Right renal pelvis (tissue), 4 donors: ENCODE measurements at regions not wholly inside any gene's neighbourhood (a gene's known extent, or its start where the extent isn't known, plus 50 kb on each side); places are given as distances from the start of the nearest gene placed in this dataset.

Experiments used
- DNase-seq, 4 donors: peaks; one replicate each; pipeline ENCODE4 v3.0.0-alpha.2; 2013; ENCODE audit warnings: low read depth in 4 of 4, low spot score in 3 of 4, missing footprints in 1 of 4

DNA sequence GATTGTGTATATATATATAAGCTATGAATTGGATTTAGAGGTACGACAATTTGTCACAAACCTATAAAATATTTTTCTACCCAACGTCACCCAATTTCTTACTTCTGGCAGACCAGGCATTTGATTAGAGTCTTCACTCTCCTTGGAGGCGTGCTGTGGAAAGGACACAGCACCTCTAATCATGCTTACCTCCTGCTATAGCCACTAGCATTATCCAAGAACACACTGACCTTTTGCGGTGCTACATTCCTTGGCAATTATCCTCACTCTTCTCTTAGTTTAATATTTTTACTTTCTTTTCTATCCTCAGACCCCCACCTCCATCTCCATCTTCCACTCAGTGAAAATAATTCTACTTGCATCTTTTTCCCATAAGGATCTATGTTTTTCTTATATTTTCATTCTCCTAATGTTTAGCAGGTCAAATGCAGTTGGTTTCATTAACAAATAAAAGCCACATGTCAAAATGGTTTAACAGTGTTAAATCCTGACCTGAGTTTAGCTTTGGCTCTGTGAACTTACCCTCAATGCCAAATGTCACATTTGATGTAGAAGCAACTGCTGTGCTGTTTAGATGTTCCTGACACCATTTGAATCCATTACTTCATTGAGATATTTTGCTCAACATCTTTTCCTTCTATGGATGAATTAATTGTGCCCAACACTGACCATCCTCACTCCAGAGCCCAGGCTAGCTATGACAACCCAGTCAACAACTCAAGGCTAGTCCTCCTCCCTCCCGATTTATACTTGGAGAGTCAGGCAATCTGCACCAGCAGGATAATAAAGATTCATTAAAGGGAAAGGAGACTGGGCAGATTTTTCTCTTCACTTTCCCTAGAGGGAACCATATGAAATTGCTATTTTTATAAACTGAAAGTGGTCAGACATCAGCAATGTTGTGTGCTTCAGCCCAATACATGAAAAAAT, 240.5 kb downstream of the MREG start:
- DNase-seq = no peak

DNA sequence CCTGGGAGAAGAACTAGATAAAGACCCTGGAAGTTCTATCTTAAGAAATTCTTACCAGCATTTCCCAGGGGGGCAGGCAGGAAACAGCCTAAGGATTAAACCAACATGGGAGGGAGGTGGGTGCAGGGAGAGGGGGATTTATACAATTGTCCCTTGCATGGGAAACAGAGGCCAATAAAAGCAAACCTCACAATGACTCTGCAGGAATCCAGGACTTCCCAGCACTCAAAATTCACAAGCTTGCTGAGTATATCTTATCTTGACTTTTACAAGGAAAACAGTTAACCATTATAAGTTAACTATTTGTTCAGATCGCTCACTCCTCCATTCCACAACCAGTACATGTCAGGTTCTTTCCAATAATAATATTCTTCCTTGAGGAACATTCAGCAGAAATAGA, 241.3 kb downstream of the MREG start:
- DNase-seq = no peak

DNA sequence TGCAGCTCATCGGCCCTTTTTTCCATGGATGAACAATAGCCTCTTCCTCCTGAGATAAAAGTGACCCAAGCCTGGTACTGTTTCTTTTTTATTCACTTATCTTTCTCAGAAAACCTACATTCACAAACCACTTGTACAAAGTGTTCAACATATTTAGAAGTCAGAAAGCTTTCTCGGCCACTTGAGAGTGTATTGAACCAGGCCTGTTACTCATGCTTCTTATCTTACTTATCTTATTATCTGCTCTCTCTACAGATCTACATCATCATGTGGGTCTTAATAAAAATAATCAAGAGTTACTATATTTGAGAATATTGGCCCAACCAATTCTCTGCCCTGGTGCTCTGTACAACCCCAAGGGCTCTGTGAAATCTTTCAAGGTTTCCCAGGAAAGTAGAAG, 242.1 kb downstream of the MREG start:
- DNase-seq = no peak

DNA sequence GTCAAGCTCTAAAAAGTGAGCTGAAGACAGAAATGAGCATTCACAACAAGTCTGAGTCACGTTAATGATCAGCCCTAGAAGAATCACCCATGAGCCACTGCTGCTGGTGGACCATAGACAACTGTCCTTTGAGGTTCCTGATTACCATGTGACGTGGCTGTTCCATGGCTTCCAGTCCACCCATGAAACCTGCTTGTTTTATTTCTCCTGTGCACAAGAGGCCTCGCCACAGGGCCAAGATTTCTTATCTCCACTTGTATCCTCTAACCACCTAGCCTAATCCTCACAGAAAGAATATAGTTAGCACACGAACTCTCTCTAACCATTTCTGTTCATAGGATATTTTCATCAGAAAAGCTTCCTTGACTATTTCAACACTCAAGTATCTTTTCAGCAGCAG, 242.7 kb downstream of the MREG start:
- no peak for DNase-seq

DNA sequence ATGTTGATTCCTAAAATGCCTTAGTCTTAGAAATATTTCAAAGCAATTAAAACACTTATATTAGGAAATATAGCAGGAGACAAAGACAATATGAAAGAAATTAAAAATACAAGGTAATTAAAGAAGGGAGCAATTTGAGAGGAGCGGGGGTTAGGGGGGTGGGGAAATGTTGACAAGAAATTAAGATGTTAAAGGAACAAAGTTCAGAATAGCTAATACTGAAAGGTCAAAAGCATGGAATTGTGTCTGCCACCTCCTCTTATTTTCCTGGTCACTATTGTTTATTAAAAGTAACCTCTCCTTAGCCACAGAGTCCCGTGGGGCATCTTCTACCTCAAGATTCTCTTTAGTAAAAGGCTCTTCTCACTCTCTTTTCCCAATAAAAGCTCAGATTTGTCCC, 244.1 kb downstream of the MREG start:
- DNase-seq = no peak

DNA sequence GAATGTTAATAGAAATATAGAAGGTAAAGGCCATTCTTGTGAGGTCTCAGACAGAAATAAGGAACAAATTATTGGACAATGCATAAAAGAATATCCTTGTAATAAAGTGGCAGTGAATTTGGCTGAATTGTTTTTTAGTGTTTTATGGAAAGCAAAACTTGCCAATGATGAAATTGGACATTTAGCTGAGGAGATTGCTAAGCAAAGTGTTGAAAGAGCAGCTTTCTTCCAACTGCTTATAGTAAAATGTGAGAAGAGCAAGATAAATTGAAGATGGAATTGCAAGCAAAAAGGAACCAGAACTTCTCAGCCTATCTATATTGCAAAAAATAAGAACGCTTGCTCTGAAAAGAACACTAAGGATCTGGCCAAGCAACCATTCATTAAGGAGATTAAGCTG, 245.7 kb downstream of the MREG start:
- no peak for DNase-seq

DNA sequence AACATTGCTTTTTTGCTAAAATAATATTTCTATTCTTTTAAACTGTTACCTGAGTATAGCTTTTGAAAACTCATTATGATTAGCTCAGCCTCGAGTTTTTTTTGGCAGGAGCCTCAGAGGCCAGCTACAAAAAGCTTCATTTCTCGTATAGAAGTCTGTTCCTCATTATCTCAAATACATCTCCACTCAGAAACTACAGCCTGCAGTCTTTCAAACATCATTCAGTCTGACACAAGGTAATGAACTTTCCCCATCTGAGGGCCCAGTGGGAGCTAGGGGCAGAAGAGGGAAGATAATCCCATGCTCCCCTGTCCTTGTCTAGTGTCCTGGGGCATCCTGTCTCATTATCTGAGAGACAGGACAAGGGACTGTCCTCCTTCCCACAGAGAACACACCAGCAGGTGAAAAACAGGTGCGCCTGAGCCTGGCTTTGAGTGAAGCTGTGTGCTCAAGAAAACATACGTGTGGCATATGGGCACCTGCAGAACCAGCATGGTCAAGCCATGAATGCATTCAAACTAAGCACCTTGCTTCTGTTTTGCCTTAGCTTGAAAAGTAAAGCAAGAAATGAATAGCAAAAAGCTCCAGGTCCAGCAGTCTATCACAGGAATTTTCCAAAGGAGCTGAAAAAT, 247.5 kb downstream of the MREG start:
- no peak for DNase-seq

DNA sequence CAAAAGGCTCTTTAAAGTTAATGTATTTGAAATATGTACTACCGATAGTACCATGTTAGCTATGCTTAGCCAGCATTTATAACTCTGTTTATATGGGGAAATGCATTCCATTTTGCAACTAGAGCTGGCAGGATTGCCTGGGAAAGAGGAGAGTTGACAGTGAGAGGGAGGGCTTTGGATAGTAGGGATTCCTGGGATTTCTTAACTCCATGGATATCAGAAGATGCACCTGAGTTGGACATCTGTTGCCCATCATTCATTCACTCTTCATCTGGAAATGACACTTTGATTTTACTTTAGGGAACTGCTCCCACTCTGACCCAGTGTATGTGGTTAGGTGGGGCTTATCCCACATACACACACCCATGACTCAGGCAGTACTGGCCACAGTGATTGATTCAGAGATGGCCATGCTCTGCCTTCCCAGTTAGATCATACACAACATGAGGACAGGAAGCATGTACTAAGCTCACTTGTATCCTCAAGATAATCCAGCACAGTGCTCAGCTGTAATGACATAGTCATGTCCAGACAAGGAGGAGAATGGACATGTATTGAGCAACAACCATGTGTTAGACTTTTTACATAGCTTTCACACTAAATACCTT, 248.8 kb downstream of the MREG start:
- DNase-seq = no peak

DNA sequence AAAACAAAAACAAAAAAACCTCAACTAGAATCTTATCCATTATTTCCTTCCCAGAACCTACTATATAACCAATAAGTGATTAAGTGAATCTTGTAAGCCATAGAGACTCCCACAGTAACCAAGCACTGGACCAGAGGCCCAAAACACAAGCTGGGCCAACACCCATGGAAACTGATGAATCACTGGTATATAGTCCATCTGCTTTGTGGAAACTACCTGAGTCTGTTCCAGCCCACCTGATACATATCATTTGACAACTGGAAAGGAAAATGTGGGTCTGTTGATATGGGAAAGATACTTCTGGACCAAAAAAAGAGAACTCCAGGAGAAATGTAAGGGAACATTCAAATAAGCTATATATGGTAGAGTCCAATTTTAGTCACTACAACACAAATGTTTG, 252.8 kb downstream of the MREG start:
- DNase-seq = no peak

DNA sequence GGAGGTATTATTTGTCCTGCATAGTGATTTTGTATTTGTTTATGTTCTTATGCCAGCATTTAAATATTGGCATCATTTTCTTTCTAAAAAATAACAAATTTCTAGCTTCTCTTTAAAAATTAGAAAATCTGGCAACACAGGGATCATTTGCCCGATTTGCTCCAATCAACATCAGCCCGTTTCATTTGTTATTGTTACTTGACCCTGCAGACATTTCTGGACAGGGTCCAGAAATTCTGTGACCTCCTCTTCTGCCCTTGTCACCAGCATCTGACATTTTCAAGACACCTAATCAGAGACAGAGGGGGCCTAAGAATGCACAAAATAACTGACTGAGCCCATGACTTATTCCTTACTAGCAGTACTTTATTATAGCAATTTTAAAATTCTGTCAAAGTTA, 253.3 kb downstream of the MREG start:
- DNase-seq = no peak

DNA sequence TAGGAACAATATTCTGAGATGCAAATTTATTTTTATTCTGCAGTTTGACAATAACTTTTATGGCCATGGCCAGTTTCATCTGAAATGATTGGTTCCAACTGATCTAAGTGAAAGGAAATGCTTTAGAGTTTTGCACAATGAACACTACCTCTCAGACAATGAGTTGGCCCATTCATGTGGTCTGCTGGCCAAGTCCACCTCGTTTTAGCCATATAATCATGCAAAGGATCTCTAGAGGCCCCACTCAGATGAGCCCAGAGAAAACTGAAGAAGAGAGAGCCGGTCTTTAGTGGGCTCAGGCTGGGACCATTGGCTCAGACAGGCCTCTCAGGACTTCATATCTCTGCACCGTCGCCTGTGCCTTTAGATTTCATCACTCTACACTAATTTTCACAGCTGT, 254.7 kb downstream of the MREG start:
- no peak for DNase-seq

DNA sequence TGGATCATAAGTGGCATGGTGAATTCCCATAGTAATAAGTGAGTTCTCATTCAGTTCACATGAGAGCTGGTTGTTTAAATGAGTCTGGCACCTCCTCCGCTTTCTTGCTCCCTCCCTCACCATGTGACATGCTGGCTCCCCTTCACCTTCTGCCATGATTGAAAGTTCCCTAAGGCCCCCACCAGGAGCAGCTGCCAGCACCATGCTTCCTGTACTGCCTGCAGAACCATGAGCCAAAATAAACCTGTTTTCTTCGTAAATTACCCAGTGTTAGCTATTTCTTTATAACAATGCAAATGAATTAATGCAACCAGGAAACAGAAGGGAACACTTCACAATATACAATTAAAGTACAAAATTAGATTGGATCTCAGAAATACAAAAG, 257.0 kb downstream of the MREG start:
- DNase-seq = no peak

DNA sequence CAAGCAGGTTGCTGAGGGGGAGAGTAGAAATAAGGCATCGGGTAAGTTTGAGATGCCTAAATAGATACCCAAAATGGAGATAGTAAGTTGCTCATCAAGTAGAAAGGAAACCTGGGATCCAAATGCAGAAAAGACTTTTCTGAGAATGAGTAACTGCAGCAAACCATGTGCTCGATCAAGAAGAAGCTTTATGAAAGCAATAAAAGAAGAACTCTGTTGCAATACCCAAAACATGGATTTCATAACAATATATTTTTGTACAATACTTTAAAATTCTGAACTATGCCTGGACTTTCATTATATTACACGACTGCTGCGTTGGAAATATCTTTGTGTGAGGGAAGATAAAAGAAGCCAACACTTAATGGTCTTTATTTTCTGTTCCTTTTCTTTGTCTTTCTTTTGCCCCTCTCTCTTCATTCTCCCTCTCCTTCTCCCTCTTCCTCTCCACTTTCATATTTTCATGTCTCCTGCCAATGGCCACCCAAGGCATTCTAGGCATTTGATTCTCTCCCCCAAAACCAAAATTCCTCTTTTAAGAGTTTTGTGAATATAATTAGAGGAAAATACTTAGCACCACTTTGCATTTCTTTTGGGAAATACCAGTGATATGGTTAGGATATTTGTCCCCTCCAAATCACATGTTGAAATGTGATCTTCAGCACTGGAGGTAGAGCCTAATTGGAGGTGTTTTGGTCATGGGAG, 257.6 kb downstream of the MREG start:
- DNase-seq = no peak

DNA sequence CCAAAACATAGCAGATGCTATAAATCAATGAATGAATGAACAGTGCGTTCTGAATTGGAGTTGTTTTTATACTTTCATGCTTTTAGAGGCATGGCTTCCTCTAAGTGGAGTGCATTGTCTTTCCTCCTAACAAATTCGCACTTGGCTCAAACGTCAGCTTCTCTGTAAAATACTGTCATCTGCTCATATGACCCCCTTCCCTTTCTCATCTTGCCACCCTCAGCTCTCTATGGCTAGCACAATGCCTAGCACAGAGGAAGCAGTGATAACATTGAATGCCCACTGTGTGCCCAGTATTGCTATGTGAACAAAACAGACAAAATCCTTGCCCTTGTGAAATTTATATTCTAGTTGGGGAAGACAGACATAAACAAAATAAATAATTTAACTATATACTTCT, 258.8 kb downstream of the MREG start:
- no peak for DNase-seq

DNA sequence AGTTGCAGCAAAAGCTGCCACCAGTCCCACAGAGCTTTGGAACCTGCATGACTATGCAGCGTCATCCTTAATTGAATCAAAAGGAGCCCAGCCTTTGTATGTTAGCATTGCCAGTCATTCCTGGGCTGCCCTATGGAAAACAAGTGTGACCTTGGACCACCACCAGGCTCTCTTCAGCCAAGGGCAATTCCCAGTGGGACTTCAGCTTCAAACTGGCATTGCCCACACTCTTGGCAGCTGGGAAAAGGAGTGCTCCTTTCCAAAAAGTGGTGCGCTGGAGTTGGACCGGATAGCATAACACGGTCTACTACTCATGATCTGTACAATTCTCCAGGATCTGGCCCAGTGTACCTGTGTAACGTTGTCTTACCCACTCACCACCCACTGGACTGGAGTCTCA, 259.5 kb downstream of the MREG start:
- no peak for DNase-seq

DNA sequence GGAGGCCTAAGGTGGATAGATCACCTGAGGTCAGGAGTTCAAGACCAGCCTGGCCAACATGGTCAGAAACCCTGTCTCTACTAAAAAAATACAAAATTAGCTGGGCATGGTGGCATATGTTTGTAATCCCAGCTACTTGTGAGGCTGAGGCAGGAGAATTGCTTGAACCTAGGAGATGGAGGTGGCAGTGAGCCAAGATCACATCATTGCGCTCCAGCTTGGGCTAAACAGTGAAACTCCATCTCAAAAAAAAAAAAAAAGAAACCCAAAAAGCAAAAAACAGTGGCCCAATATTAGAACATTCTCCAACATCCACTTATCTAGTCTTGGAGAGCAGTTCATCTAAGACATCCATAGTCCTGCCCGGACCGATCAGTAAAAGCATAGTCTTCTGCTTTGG, 260.4 kb downstream of the MREG start:
- DNase-seq = no peak

DNA sequence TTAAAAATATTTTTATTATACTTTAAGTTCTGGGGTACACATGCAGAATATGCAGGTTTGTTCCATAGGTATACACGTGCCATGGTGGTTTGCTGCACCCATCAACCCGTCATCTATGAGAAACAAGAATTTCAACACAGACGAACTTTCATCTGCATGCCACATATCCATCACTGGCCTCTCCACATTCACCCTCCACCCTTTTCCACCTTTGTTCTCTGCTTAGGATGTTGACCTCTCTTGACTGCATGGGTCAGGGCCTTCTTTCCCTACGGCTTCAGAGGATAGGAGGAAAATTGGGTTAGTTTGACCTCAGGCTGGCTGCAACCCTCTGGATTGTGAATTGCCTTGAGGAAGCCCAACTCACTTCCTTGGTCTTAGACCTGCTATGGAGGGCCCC, 260.9 kb downstream of the MREG start:
- no peak for DNase-seq

DNA sequence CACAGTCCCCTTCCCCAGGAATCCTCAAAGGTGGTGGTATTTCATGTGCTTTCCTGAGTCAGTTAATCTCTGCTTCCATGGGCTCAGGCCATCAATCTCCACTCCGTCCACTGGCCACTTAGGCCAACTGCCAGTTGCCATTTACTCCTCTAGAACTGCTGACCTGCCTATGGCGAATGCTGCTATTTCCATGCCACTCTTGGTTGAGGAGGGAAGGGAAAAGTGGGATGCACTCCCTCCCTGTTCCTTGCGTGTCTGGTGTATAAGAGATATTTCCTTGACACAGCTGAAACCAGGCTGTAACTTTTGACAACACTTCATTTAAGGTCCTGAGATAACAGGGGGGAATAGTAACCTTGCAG, 261.5 kb downstream of the MREG start:
- DNase-seq = no peak

DNA sequence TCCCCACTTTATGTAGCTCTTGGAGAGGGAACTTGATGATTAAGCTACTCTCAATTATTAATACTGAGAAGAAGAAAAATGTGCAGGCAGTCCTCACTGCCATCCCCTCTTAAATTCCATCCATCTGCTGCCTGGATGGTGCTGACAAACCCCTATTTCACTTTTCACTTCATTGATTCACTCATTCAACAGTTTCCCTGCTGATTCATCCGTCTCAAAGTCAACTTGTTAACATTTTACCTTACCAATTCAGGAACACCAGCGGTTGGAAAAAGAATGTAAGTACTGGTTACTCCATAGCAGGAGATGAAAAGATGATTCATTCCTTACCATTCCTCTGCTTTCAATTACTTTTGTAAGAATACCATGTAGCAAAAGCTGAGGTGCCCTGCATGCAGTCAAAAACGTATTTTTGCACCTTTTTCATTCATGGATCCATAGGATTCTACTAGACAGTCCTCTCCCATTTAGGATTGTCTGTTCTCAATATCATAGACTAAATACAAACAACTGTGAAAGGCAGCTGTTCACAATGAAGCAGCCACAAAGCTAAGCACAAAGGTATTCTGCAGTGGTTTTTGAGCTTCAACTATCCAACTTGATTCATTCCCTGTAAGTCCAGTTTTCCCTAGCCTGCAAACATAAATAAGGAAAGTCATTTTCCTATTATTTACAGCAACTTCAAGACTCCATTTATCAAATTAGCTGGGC, 262.0 kb downstream of the MREG start:
- no peak for DNase-seq

DNA sequence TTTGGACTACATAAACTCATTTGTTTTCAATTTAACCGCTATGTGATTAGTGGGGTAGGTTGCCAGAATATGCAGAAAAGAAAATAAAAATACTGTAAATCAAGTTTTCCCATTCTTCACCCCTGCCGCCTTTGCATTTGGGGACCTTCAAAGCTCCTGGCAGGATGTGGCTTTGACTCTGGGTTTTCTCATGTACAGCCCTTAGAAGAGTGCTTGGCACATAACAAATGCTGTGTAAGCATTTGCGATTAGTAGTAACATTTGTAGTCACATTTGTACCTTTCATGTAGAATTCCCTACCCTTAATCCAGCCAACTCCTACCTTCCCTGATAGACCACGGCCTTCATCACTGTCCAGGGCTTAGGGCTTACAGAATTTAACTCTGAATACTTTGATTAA, 262.6 kb downstream of the MREG start:
- DNase-seq = no peak
